Epithelial cell of prostate (primary cell): ENCODE measurements at regions not wholly inside any gene's neighbourhood (a gene's known extent, or its start where the extent isn't known, plus 50 kb on each side); places are given as distances from the start of the nearest gene placed in this dataset.
"Not testable (repeated sequence)": the region's sequence is repeated elsewhere in the genome, so short reads cannot be mapped to it uniquely, and the experiment has no call there.

Source experiments
- DNase-seq: peaks from one replicate; pipeline ENCODE4 v3.0.0-alpha.2; 2011; ENCODE audit warnings: low read depth, low spot score
- H3K27ac ChIP-seq: fragments of 450-650 bp; 2 replicates; pipeline ENCODE4 v1.5.1; 2017; ENCODE audit warnings: mild to moderate bottlenecking

DNA sequence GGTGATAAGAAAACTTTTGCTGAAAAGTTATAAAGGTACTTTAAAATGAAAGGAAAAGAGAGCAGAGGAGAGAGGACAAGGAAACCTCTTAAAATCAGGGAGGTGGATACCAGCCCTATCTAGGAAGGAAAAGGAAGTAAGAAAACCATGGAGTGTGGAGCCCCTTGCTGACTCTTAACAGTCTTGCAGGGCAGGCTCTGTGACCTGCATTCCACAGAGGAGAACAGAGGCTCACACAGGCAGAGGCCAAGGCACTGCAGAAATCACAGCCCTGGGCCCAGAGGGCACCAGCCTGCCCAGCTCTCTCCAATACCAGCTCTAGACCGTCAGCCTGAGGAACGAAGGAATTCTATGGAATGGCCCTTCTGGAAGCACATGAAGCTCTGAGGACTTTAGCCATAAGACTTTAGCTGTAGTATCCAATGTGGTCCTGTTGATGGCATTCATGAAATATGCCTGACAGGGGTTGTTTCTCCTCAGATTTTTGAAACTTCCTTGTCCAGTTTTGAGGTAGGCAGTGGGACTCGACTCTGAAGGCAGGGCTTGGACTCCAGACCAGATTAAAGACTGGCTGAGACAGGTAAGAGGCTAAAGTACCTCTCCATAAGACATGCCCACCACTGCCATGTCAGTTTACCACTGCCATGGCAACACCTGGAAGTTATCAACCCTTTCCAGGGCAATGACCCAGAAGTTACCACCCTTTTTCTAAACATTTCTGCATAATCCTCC, 216.3 kb downstream of the ANAPC1 start:
- H3K27ac ChIP-seq = no peak overlapping the region
- DNase-seq = no peak

DNA sequence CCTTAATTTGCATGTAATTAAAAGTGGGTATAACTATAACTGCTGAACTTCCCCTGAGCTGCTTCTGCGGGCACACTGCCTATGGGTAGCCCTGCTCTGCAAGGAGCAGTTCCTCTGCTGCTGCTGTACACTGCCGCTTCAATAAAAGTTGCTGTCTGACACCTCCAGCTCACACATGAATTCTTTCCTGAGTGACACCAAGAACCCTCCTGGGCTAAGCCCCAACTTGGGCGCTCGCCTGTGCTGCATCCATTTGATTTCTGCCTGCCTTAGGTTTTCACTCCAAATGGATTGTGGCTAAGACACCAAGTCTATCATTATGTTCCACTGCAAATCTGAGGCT, 215.7 kb downstream of the ANAPC1 start:
- H3K27ac ChIP-seq = no peak overlapping the region
- no peak for DNase-seq

DNA sequence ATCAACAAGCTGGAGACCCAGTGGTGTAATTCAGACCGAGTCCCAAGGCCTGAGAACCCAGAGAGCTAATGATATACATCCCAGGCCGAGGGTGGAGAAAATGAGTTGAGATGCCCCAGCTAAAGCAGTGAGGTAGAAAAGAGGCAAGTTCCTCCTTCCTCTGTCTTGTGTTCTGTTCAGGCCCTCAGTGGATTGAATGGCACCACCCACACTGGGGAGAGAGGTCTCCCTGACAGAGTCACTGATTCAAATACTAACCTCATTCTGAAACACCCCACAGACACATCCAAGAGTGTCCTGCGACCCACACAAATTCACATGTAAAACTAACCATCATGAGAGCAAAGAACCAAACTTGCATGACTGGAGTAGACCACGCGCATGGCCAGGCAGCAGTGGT, 215.3 kb downstream of the ANAPC1 start:
- no peak for DNase-seq
- H3K27ac ChIP-seq = no peak overlapping the region

DNA sequence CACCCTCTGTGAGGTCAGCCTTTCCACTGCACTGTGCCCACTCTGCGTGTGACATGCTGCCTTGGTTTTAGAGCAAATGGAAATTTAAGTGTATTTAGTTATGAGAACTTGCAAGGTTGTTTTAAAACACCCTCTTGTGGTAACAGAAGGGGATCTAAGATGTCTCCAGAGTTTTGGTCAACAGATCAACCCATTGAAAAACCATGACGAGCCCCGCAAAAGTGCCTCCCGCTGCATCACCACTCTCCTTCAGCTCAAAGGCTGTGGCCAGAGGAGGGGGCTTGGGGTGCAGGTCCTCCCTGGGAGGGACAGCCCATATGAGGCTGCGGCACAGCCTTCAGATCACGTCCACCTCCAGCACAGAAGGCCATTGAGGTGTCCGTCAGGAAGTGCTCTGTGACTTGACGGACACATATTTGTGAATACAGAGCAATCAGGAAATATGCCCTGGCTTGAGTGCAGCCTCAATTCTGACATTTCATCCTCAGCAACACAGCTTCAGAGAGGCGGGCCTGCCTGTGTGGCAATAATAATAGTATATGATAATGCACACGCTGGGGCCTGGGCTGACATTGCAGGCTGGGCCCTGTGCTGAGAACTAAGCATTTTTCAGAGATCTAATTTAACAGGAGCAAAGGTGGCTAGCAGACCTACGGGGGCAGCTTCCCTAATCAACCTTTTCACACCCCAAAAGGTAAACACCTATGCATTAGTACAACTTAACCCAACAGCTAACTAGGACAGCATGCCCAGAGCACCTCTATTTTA, 213.9 kb downstream of the ANAPC1 start:
- H3K27ac ChIP-seq = no peak overlapping the region
- no peak for DNase-seq

DNA sequence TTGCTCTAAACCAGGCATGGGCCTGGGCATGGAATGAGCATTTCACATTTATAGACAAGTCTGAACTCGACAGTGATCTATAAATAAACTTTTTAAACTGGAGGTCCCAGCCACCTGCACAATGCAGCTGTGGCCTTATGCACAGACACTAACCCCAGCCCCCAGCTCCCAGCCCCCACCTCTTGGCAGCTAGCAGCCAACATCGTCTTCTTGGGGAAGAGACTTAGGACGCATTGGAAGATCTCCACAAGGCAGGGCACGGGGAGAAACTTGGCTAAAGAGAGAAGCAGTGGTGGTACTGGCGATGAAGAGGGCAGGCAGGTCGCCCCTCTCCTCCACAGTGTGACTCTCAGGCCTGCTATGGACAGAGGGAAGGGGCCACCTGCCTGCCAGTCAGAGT, 213.2 kb downstream of the ANAPC1 start:
- no peak overlapping the region for H3K27ac ChIP-seq
- DNase-seq = no peak

DNA sequence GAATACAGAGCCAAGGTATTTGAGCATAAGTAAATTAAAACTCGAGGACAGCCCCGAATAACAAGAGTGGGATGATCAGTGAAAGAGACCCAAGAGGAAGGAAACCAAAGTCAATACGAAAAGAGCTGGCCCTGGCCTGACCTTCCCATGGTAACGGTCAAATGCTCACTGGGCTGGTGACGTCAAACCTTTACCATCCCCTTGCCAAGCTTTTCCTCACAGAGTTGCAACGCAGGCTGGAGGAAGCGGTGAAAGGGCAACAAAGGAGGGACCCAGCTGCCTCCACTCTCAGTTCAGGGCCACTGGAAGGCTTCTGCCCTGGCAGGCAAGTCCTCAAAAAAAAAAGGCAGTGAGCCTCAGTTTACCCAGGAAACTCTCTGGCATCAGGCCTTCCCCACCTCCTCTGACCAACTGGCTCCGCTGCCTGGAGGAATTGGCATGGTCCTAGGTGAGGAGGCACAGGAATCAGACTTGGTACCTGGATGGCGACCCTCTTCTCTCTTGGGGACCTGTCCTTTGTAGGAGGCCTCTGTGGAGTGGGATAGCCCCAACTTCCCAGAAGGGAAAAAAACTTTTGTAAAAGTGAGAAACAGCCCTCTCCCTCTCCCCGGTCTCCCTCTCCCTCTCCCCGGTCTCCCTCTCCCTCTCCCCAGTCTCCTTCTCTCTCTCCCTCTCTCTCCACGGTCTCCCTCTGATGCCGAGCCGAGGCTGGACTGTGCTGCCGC, 212.4 kb downstream of the ANAPC1 start:
- no peak overlapping the region for H3K27ac ChIP-seq
- no peak for DNase-seq

DNA sequence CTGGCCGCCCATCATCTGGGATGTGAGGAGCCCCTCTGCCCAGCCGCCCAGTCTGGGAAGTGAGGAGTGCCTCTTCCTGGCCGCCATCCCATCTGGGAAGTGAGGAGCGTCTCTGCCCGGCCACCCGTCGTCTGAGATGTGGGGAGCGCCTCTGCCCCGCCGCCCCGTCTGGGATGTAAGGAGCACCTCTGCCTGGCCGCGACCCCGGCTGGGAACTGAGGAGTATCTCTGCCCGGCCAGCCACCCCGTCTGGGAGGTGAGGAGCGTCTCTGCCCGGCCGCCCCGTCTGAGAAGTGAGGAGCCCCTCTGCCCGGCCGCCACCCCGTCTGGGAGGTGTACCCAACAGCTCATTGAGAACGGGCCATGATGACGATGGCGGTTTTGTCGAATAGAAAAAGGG, 211.4 kb downstream of the ANAPC1 start:
- not testable (repeated sequence) for DNase-seq, H3K27ac ChIP-seq

DNA sequence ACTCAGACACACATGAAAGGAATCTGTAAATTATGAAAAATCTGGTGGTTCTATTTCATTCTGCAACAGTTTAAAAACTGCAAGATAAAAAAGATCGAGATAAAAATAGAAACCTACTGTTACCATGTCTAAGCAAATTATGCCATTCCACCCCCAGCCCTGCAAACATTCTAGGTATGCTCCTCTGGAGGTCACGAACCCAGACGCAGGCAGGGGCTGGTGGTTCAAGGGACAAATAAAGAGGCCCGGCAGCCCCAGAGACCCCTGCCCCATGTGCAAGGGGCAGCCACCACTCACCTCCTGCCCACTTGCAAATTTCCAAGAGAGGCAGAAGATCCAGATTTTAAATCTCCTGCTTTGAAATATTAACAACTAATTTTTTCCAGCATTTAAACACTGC, 210.5 kb downstream of the ANAPC1 start:
- no peak for DNase-seq
- H3K27ac ChIP-seq = no peak overlapping the region

DNA sequence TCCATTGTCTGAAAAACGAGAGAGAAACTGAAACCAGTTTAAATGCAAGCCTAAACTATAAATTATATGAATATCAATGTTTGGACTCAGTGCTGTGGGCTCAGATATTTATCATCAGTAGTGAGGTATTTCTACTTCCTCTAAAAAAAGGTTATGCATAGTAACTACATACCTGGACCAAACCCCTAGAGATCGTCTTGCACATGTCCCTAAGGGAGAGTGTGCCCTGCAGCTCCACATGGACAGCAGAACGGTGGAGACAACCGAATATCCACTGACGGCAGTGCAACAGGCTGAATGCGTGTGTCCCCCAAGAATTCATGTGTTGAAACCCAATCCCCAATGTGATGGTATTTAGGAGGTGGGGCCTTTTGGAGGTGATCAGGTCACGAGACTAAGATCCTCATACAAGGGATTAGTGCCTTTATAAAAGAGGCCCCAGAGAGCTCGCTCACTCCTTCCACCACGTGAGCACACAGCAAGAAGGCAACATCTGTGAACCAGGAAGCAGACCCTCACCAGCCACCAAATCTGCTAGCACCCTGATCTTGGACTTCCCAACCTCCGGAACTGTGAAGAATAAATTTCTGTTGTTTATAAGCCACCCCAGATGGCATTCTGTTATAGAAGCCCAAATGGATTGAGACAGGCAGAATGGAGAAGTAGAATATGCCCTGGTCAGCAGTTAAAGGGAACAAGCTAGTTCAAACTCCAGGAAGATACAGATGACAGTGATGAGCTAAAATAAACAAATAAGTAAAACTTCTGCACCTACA, 208.4 kb downstream of the ANAPC1 start:
- DNase-seq = no peak
- no peak overlapping the region for H3K27ac ChIP-seq

DNA sequence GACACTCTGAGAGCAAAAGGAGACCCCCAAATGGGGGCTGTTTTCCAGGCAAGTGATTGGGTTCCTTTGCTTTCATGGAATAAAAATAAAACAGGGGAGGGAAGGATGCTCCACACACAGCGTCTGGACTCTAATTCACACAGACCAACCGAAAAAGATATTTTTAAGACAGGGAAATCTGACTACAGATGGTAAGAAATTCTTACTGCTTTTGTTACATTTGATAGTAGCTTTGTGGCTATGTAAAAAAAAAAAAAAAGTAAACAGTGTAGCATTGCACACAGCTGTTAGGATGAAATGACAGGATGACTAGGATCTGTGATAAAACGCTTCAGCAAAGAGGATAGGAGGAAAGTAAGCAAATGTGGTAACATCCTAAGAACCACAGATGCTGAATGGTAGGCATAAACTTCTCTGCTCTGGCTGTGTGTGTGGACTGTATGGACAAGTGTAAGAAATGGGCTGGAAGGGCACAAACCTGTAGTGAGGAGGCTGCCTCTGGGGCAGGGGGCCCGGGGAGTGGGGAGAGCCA, 207.6 kb downstream of the ANAPC1 start:
- DNase-seq = no peak
- no peak overlapping the region for H3K27ac ChIP-seq

DNA sequence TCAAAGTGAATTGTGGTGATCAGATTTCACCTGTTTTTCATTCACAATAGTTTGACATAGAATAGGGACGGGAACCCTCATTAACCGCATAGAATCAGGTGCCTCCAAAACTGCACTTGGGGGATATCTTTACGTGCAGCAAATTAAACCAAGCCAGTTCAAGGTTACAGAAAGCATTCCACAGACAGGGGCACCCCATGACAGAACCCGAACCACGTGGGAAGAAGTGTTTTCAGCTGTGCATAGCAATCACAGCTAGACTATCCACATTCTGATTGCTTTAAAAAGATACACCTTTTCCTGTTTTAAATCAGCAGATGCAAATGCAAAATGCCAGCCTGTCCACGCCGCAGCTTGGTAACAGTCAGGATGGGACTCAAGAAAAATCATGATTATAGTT, 205.8 kb downstream of the ANAPC1 start:
- DNase-seq = no peak
- no peak overlapping the region for H3K27ac ChIP-seq

DNA sequence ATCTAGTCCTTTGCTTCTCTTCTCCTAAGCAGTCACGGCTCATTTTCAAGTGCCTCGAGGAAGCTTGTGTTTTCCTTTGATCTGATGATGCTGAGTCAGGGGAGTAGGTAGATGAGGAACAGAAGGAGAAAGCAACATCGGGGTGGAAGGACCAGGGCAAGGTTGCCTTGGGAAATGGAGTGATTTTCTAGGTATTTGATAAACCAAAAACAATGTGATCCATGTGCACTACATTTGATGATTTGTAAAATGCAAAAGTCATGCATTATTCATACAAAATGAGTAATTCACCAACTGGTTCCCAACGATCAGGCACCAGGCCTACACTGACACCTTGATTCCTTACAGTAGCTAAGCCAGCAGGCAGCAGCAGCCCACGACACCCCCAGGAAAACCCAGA, 205.3 kb downstream of the ANAPC1 start:
- no peak for DNase-seq
- no peak overlapping the region for H3K27ac ChIP-seq

DNA sequence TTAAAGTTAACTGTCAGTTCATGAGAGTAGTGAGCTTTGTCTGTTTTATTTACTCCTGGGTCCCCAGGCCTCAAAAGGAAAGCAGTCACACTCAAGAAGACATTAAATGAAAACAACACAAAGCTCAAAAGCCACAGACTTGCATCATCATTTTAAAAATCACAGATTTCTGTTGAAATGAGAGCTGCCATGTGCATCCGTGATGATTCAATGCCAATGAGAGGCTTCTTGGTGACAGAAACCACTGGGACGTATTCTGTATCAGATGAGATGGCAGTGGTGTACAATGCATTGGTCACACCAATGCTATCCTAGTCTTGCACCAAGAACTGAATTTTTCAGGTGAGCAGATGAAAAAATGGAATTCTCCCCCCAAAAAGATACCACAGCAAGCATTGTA, 204.8 kb downstream of the ANAPC1 start:
- no peak for DNase-seq
- no peak overlapping the region for H3K27ac ChIP-seq

DNA sequence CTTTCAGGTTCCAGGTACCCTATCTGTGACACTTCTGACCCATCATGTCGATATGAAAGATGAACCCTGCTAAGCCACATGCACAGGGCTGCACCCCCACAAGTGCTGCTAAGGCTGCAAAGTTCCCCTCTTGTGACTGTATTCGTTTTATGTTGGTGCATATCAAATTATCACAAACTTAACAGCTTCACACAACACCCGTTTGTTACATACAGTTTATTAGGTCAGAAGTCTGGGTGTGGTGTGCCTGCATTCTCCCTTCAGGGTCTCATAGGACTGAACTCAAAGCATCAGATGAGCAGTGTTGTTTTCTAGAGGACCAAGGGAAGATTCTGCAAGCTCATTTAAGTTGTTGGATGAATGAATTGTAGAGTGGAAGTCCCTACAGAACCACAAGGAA, 199.4 kb downstream of the ANAPC1 start:
- no peak for DNase-seq
- no peak overlapping the region for H3K27ac ChIP-seq

DNA sequence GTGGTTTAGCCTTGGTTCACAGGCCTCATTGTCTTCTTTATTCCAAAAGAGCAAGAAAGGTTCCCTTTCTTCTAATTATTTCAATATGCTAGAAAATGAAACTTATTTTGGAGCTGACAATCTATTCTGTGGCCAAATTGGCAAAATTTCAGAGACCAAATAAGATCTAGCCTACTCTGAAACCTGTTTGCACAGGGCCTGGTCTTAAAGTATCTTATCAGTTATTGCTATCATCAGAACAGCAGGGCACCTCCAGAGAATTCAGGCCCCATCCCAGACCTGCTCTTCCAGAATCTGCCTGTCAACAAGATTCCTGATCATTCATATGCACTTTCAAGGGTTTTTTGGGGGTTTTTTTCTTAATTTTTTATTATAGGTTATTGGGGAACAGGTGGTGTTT, 198.7 kb downstream of the ANAPC1 start:
- no peak overlapping the region for H3K27ac ChIP-seq
- DNase-seq = no peak

DNA sequence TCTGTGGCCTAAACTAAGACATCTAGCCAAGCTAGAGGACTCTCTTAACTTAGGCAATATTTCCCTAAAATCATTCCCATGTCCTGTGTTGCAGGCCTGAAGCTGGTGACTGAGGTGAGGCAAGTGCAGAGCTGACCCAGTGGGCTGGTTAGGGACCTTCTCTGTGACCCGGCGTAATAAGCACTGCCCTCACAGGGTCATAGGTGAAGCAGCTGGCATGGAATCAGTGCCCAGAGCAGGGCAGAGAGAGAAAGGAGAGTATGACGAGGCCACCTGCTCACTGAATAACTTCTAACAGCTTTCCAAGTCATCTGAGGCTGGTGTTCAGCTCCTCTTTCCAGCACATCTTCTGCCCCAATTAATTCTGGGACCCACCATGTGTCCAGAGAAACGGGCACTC, 197.0 kb downstream of the ANAPC1 start:
- H3K27ac ChIP-seq = no peak overlapping the region
- DNase-seq = no peak

DNA sequence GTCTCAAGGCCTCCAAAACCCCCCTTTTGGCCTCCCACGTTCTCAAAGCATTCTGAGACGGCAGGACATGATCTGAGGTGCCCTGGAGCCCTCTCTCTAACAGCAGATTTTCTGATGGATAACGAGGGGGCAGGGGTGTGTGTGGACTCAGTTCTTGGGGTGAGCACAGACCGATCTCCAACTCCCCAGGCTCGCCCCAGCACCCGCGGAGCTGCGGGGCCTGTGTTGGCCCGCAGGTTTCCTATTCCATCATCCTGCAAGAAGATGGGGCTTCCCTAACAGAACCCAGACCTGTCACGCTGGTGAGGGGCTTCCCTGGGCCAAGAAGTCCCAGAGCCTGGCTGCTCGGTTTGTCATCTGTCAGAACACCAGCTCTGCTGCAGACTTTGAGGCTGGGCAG, 196.1 kb downstream of the ANAPC1 start:
- H3K27ac ChIP-seq = no peak overlapping the region
- no peak for DNase-seq

DNA sequence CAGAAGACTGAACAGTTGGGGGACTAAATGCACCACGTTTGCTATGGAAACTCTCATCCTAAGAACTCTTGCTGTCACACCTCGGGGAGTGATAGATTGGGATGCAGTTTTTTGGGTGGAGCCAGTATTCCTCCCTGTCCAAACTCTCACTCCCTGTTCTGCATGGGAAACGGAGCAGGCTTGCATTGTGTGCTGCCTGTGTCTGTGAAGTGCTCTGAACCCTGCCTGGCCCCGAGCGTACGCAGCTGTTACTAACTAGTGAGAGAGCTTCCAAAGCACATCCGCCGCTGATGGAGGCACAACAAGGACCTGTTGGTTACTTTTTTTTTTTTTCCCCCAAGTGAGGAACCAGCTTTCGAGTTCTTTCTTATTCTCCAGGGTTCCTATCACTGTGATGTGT, 195.5 kb downstream of the ANAPC1 start:
- no peak for DNase-seq
- no peak overlapping the region for H3K27ac ChIP-seq

DNA sequence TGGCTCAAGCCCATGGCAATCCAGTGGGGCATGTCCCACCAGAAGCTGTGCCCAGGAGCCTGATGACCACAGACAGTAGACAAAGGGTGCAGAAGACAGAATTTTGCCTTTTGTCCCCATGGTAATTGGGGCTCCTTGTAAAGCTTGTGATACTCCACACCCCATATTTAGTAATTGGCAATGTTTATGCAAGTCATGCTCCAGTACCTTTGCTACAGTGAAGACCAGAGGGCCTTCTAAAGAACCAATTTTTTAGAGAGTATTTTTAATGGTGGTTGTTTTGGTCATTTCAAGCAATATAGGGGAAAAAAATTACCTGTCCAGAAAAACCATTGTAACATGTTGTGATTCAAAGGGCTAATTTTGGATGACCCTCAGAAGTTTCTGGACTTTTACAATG, 194.8 kb downstream of the ANAPC1 start:
- DNase-seq = no peak
- H3K27ac ChIP-seq = no peak overlapping the region

DNA sequence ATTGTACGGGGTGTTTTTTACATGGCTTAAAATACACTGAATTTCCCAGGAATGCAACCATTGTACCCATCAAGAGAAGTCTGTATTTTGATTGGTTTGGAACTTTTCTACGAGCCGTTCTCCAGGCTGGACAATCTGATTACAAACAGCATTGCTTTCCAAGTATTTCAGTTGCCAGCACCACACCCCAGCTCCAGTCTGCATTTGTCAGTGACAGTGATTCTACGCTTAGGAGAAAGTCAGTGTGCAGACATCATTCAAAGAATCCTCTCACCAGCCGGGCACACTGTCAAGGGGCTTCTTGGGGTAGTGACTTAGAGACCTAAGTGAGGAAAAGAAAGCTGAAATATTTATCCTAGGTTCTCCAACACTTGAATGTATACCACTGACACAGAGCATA, 194.1 kb downstream of the ANAPC1 start:
- no peak overlapping the region for H3K27ac ChIP-seq
- DNase-seq = no peak
